Peyer's patch (tissue), 4 donors: ENCODE measurements at regions not wholly inside any gene's neighbourhood (a gene's known extent, or its start where the extent isn't known, plus 50 kb on each side); places are given as distances from the start of the nearest gene placed in this dataset.

ENCODE experiments used
- POLR2A ChIP-seq, 2 donors: fragments of 450-650 bp; IDR thresholded peaks; one replicate each; pipeline ENCODE4 v1.5.1; 2017; ENCODE audit warnings: antibody characterized with exemption in 2 of 2, mild to moderate bottlenecking in 2 of 2, moderate library complexity in 2 of 2
- TF ChIP-seq, protein P1 (sequence below), 6 experiments: fragments of 450-650 bp in 4 of 6; fragments of 200-600 bp in 2 of 6; sonication (generic) in 1 of 6; IDR thresholded peaks; one replicate each; pipeline ENCODE4 v1.5.1; 2017 to 2019; ENCODE audit warnings: antibody characterized with exemption in 6 of 6, mild to moderate bottlenecking in 3 of 6, moderate library complexity in 1 of 6

DNA sequence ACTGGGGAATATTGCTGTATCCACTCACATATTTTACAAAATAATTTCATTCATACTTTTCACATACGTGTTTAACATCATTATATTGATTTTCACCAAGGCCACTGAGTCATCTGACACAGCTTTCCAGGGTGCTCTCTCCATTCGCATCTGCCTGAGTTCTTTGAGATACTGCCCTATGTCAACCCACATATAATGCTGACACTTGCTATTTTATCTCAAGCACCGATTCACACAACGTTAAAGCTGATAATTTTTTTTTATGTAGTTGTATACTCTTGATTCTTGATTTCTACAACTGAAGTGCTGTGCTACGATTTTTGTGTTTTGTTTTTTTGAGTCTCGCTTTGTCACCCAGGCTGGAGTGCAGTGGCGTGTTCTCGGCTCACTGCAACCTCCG is 249.8 kb upstream of the CDIN1 start:
- TF ChIP-seq, protein P1, sequence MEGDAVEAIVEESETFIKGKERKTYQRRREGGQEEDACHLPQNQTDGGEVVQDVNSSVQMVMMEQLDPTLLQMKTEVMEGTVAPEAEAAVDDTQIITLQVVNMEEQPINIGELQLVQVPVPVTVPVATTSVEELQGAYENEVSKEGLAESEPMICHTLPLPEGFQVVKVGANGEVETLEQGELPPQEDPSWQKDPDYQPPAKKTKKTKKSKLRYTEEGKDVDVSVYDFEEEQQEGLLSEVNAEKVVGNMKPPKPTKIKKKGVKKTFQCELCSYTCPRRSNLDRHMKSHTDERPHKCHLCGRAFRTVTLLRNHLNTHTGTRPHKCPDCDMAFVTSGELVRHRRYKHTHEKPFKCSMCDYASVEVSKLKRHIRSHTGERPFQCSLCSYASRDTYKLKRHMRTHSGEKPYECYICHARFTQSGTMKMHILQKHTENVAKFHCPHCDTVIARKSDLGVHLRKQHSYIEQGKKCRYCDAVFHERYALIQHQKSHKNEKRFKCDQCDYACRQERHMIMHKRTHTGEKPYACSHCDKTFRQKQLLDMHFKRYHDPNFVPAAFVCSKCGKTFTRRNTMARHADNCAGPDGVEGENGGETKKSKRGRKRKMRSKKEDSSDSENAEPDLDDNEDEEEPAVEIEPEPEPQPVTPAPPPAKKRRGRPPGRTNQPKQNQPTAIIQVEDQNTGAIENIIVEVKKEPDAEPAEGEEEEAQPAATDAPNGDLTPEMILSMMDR (IDR thresholded peaks at IDR 0.05) = no peak
- TF ChIP-seq POLR2A (IDR thresholded peaks at IDR 0.05) = no peak
